Karpas-422 (cell line): ENCODE measurements at regions not wholly inside any gene's neighbourhood (a gene's known extent, or its start where the extent isn't known, plus 50 kb on each side); places are given as distances from the start of the nearest gene placed in this dataset.

Experiments used
- DNase-seq: peaks from one replicate; pipeline ENCODE4 v3.0.0-alpha.2; 2015
- H2AFZ ChIP-seq: fragments of 200-600 bp; sonication (generic); 2 replicates; pipeline ENCODE4 v1.6.1; 2014; ENCODE audit warnings: antibody characterized with exemption, low read length, mixed read lengths
- H3K27ac ChIP-seq: fragments of 200-600 bp; sonication (generic); 2 replicates; pipeline ENCODE4 v1.5.1; 2014; ENCODE audit warnings: mild to moderate bottlenecking, low read length, moderate library complexity
- H3K27me3 ChIP-seq: fragments of 200-600 bp; sonication (generic); 2 replicates; pipeline ENCODE4 v1.6.1; 2014; ENCODE audit warnings: low read length, mixed read lengths
- H3K36me3 ChIP-seq: fragments of 200-600 bp; sonication (generic); 2 replicates; pipeline ENCODE4 v1.6.1; 2014; ENCODE audit warnings: low read length, mixed read lengths; ENCODE audit not compliant: insufficient read depth
- H3K4me1 ChIP-seq: fragments of 200-600 bp; sonication (generic); 2 replicates; pipeline ENCODE4 v1.6.1; 2014; ENCODE audit warnings: mild to moderate bottlenecking, low read length, mixed read lengths
- H3K4me2 ChIP-seq: fragments of 200-600 bp; sonication (generic); 2 replicates; pipeline ENCODE4 v1.6.1; 2014; ENCODE audit warnings: low read length, low read depth, mild to moderate bottlenecking; ENCODE audit not compliant: poor library complexity, severe bottlenecking
- H3K4me3 ChIP-seq: fragments of 200-600 bp; sonication (generic); 2 replicates; pipeline ENCODE4 v1.5.1; 2014; ENCODE audit warnings: mild to moderate bottlenecking, antibody characterized with exemption, low read length, mixed read lengths
- H3K79me2 ChIP-seq: fragments of 200-600 bp; sonication (generic); 2 replicates; pipeline ENCODE4 v1.6.1; 2014; ENCODE audit warnings: mild to moderate bottlenecking, low read length, mixed read lengths
- H3K9ac ChIP-seq: fragments of 200-600 bp; sonication (generic); 2 replicates; pipeline ENCODE4 v1.6.0; 2014; ENCODE audit warnings: low read length
- H3K9me2 ChIP-seq: fragments of 200-600 bp; sonication (generic), shearing (Covaris generic); replicated peaks from 2 replicates; pipeline ENCODE4 v1.6.0; 2014; ENCODE audit warnings: mild to moderate bottlenecking, low read length, moderate library complexity; ENCODE audit not compliant: insufficient read depth
- H3K9me3 ChIP-seq: fragments of 300-700, 200-600 bp; sonication (generic); 2 replicates; pipeline ENCODE4 v1.6.1; 2014; ENCODE audit warnings: low read length, mixed read lengths
- H4K20me1 ChIP-seq: fragments of 200-600 bp; sonication (generic); 2 replicates; pipeline ENCODE4 v1.6.1; 2014; ENCODE audit warnings: mild to moderate bottlenecking, antibody characterized with exemption, low read length, low read depth; ENCODE audit not compliant: insufficient read depth

DNA sequence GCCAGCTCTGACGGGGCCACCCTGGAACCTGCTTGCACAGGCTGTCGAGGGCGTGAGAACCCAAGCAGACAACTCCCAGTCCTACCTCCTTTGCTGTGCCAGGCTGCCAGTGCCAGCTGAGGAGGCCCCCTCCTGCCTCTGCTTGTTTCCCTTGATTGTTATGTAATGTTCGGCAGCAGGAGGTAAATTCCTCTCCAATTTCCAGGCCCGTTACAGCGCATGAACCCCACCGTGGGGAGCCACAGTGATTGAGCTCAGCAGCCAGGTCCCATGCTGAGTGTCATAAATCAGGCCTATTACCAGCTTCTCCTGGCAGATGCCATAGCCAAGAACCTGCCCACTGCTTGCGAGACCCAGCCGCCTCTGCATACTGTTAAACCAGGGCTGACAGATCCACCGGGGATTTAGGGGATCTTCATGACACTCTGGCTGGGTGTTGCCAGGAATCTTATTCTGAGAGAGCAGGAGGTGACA lies 320.5 kb downstream of the DHX35 start:
- Histone ChIP-seq H3K9me2 (no peaks in the 10 kb centered on the region), H3K79me2 (no peaks in the 10 kb centered on the region), H4K20me1 (no peaks in the 10 kb centered on the region), H3K27ac (no peak overlapping the region), H3K9me3 (no peaks in the 10 kb centered on the region), H3K4me2 (no peak overlapping the region), H3K4me3 (no peak overlapping the region), H3K9ac (no peak overlapping the region), H3K27me3 (no peaks in the 10 kb centered on the region), H3K4me1 (peaks cover 3% of the 10 kb centered on the region), H3K36me3 (no peaks in the 10 kb centered on the region), H2AFZ (no peak overlapping the region)
- no peak for DNase-seq

DNA sequence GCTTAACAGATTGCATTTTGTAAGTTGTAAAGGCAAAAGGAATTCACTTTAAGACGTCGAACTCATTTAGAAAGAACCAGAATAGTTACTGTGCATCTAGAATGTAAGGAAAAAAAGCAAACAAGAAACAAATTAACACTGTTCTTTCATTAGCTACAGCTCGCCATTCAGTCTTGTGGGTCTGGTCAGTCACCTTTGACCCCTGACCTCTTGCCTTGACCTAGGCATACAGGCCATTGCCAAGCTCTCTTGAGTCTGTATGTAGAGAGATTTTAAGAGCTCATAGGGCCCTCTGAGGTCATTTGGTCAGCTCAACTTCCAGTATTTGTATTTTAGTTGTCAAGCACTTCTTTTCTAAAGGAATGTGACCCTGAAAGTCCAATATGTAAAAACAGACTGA lies 318.7 kb downstream of the DHX35 start:
- no peaks in the 10 kb centered on the region for H3K79me2 ChIP-seq
- no peaks in the 10 kb centered on the region for H3K27me3 ChIP-seq
- no peak overlapping the region for H3K4me2 ChIP-seq
- peaks cover 6% of the 10 kb centered on the region for H3K4me1 ChIP-seq
- H3K9me3 ChIP-seq, result no peaks in the 10 kb centered on the region
- no peak overlapping the region for H2AFZ ChIP-seq
- DNase-seq, result no peak
- H3K27ac ChIP-seq, result no peak overlapping the region
- no peaks in the 10 kb centered on the region for H3K9me2 ChIP-seq
- no peak overlapping the region for H3K9ac ChIP-seq
- H3K36me3 ChIP-seq, result no peaks in the 10 kb centered on the region
- H3K4me3 ChIP-seq, result no peak overlapping the region
- no peaks in the 10 kb centered on the region for H4K20me1 ChIP-seq

DNA sequence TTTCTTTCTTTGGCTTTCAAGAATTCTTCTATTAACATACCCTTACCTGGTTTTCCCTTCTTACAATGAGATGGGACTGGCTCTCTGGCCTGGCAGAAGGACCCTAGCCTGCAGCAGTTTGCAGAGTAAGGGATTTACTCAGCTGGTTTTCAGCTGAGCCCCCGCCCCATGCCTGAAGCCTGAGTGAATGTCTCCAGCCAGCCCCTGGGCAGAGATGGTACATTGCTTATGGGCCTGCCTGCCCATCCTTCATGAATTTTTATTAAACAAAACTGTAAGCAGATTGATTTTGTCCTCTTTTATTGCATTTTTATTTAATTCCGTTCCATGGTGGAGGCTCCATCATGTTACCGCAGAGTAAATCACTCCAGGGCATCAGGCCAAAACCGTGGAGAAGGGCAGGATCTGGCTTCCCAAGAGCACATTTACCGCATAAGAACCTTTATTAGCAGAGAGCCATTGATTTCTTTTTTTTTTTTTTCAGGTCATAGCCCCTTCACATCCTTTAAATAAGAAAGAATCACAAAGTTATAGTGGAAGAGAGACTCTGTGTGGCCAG lies 316.2 kb downstream of the DHX35 start:
- H4K20me1 ChIP-seq, result no peaks in the 10 kb centered on the region
- H3K4me2 ChIP-seq, result no peak overlapping the region
- no peaks in the 10 kb centered on the region for H3K9me3 ChIP-seq
- H3K4me1 ChIP-seq, result peaks cover 6% of the 10 kb centered on the region
- H3K9me2 ChIP-seq, result no peaks in the 10 kb centered on the region
- no peak overlapping the region for H3K9ac ChIP-seq
- no peaks in the 10 kb centered on the region for H3K79me2 ChIP-seq
- DNase-seq, result no peak
- H3K4me3 ChIP-seq, result no peak overlapping the region
- no peaks in the 10 kb centered on the region for H3K36me3 ChIP-seq
- no peak overlapping the region for H2AFZ ChIP-seq
- no peaks in the 10 kb centered on the region for H3K27me3 ChIP-seq
- no peak overlapping the region for H3K27ac ChIP-seq

DNA sequence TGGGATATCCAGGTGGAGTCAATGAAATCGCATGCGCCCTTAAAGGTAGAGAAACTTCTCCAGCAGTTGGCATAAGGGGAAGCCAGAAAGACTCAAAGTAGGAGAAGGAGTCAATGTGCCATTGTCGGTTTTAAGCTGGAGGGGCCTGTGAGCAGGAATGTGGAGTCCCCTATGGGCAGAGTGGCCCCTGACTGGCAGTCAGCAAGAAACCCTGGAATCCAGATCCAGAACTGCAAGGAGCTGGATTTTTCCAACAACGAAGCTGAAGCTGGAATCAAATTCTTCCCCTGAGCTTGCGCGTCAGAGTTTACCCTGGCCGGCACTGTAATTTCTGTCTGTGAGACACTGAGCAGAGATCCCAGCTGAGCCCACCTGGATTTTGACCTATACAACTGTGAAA lies 315.0 kb downstream of the DHX35 start:
- no peak overlapping the region for H2AFZ ChIP-seq
- no peaks in the 10 kb centered on the region for H3K36me3 ChIP-seq
- no peak for DNase-seq

DNA sequence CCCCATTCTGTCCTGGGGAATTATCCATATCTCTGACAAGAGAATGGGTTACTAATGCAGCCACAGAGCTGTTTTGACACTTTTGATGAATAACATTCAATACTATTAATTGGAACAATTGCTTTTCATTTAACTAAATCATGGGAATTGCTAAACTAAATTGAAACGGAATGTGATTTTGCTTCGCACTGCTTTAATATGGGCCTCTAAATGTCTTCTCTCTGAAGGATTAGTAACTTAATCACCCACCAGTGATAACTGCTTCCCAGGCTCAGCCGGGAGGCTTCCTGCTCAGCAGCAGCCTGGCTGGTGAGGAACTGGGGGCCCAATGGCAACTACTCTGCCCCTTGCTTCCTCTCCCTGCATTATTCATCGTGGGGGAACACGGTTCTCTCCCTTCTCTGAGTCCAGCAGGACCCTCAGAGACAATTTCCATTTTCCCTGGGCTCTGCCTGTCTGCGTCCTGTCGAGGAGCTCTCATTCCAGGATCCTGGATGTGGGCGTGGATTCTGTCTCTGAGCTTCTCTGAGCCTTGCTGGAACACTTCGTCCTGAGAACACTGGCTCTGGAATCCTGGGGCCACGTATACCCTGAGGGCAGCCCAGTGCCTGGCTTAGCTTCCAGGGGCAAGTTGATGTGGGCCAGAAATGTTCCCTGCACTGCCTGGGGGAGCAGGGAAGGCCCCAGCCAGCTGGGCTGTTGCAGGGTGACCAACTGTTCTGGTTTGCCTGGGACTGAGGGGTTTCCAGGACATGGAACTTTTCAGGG lies 308.9 kb downstream of the DHX35 start:
- H3K4me3 ChIP-seq, result no peak overlapping the region
- H3K9me3 ChIP-seq, result no peaks in the 10 kb centered on the region
- no peak overlapping the region for H3K27ac ChIP-seq
- DNase-seq, result no peak
- no peak overlapping the region for H3K9ac ChIP-seq
- H3K4me2 ChIP-seq, result no peak overlapping the region
- no peaks in the 10 kb centered on the region for H3K79me2 ChIP-seq
- no peaks in the 10 kb centered on the region for H3K36me3 ChIP-seq
- no peaks in the 10 kb centered on the region for H3K9me2 ChIP-seq
- H3K4me1 ChIP-seq, result no peaks in the 10 kb centered on the region
- no peaks in the 10 kb centered on the region for H3K27me3 ChIP-seq
- no peaks in the 10 kb centered on the region for H4K20me1 ChIP-seq
- no peak overlapping the region for H2AFZ ChIP-seq

More for the DNA sequence above, 315.0 kb downstream of the DHX35 start:
- Histone ChIP-seq H3K27ac (no peak overlapping the region), H4K20me1 (no peaks in the 10 kb centered on the region), H3K79me2 (no peaks in the 10 kb centered on the region), H3K4me2 (no peak overlapping the region), H3K9me3 (no peaks in the 10 kb centered on the region), H3K4me1 (peaks cover 6% of the 10 kb centered on the region), H3K4me3 (no peak overlapping the region), H3K9ac (no peak overlapping the region), H3K9me2 (no peaks in the 10 kb centered on the region), H3K27me3 (no peaks in the 10 kb centered on the region)

DNA sequence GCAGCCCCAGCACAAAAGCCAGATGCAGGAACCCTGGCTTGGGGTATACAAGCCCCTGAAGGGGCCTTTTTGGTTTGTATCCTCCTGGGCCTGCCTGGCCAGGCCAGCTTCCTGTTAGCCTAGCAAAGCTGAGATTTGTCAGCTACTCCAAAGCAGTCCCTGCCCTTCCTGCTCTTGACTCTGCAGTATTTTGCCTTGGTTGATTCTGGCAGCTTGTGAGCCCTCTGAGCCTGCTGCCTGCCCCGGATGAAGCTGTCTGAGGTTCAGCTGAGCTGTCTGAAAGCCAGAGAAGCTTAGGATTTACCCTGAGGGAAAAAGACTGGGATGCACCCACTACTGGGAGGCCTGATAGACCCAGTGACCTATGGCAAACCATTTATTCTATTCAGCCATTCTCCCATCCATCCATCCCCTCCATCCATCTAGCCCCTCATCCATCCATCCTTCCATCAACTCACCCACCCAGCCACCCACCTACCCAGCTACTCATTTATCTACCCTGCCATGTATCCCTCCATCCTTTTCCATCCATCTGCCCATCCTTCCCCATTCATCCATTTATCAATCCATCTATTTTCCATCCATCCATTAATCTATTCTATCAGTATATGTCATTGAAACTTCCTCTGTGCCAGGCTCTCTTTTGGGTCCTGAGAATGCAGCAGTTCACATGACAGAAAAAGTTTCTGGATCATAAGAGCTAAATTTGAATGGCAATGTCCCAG lies 307.5 kb downstream of the DHX35 start:
- no peaks in the 10 kb centered on the region for H3K9me2 ChIP-seq
- H3K27me3 ChIP-seq, result no peaks in the 10 kb centered on the region
- H2AFZ ChIP-seq, result no peak overlapping the region
- no peaks in the 10 kb centered on the region for H3K9me3 ChIP-seq
- no peak overlapping the region for H3K27ac ChIP-seq
- H3K4me1 ChIP-seq, result no peaks in the 10 kb centered on the region
- no peak overlapping the region for H3K4me3 ChIP-seq
- H4K20me1 ChIP-seq, result no peaks in the 10 kb centered on the region
- H3K79me2 ChIP-seq, result no peaks in the 10 kb centered on the region
- DNase-seq, result no peak
- H3K36me3 ChIP-seq, result no peaks in the 10 kb centered on the region
- no peak overlapping the region for H3K4me2 ChIP-seq
- no peak overlapping the region for H3K9ac ChIP-seq

DNA sequence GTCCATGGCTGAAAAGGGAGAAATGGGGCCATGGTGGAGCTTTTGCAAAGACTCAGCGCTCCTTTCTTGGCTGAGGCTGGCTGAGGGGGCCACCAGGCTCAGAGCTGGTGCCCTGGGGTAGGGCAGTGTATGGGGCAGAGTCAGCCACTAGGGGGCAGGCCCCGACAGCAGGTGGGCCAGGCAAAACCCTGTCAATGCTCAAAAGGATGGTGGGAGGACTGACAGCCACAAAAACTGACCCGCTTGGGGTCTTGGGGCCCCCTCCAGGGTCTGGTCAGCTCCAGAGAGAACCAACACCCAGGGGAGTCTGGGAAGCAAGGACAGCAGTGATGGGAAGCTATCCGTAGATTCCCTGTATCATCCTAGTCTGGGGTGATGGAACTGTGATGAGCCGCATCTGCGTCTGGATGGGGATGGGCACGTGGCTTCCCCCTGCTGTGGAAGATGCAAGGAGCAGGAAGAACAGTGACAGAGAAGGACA lies 306.9 kb downstream of the DHX35 start:
- Histone ChIP-seq H3K4me2 (no peak overlapping the region), H3K9me2 (no peaks in the 10 kb centered on the region), H4K20me1 (no peaks in the 10 kb centered on the region), H3K79me2 (no peaks in the 10 kb centered on the region), H3K27ac (no peak overlapping the region), H3K4me3 (no peak overlapping the region), H3K9ac (no peak overlapping the region), H3K4me1 (no peaks in the 10 kb centered on the region), H3K27me3 (no peaks in the 10 kb centered on the region), H3K9me3 (no peaks in the 10 kb centered on the region), H3K36me3 (no peaks in the 10 kb centered on the region), H2AFZ (no peak overlapping the region)
- peak; percentile 82 for DNase-seq

DNA sequence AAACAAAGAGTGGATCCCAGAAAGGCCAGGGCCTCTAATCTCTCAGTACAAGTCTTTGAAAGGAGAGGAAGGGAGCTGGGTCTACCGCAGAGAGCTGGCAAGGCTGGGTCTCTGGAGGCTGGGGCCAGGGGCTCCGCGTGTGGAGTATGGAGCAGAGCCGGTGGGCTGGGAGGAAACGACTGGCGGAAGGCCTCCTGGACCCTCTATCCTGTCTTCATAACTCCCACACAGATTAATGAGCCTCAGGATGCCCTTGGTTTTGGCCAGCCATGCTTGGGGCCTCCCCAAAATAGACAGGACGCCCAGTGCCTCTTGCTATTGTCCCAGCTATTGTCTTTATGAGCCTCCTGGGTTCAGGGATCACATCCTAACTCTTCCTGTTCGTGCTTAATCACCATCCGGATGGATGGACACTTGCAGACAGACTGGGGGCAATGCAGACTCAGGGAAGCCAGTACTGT lies 306.4 kb downstream of the DHX35 start:
- H2AFZ ChIP-seq, result no peak overlapping the region
- no peak for DNase-seq
- H3K9ac ChIP-seq, result no peak overlapping the region
- no peaks in the 10 kb centered on the region for H4K20me1 ChIP-seq
- no peaks in the 10 kb centered on the region for H3K4me1 ChIP-seq
- no peaks in the 10 kb centered on the region for H3K27me3 ChIP-seq
- no peaks in the 10 kb centered on the region for H3K9me3 ChIP-seq
- H3K9me2 ChIP-seq, result no peaks in the 10 kb centered on the region
- H3K36me3 ChIP-seq, result no peaks in the 10 kb centered on the region
- no peak overlapping the region for H3K27ac ChIP-seq
- no peak overlapping the region for H3K4me3 ChIP-seq
- H3K4me2 ChIP-seq, result no peak overlapping the region
- no peaks in the 10 kb centered on the region for H3K79me2 ChIP-seq
